Gastrocnemius medialis (tissue), 4 donors: ENCODE measurements at regions not wholly inside any gene's neighbourhood (a gene's known extent, or its start where the extent isn't known, plus 50 kb on each side); places are given as distances from the start of the nearest gene placed in this dataset.

Source experiments
- POLR2A ChIP-seq, 2 donors: fragments of 450-650 bp; IDR thresholded peaks; one replicate each; pipeline ENCODE4 v1.6.1; 2017; ENCODE audit warnings: antibody characterized with exemption in 2 of 2, mild to moderate bottlenecking in 2 of 2, moderate library complexity in 2 of 2
- TF ChIP-seq, protein P1 (sequence below), 5 experiments: fragments of 450-650 bp in 3 of 5; fragments of 200-600 bp in 2 of 5; sonication (generic) in 2 of 5; IDR thresholded peaks in 4 of 5; conservative IDR thresholded peaks in 1 of 5; 1 replicate in 4 of 5; 2 replicates in 1 of 5; pipeline ENCODE4 v1.5.1; 2016 to 2019; ENCODE audit warnings: antibody characterized with exemption in 5 of 5, mild to moderate bottlenecking in 3 of 5, moderate library complexity in 3 of 5

- TF ChIP-seq POLR2A (IDR thresholded peaks at IDR 0.05), result no peak
- TF ChIP-seq, protein P1, sequence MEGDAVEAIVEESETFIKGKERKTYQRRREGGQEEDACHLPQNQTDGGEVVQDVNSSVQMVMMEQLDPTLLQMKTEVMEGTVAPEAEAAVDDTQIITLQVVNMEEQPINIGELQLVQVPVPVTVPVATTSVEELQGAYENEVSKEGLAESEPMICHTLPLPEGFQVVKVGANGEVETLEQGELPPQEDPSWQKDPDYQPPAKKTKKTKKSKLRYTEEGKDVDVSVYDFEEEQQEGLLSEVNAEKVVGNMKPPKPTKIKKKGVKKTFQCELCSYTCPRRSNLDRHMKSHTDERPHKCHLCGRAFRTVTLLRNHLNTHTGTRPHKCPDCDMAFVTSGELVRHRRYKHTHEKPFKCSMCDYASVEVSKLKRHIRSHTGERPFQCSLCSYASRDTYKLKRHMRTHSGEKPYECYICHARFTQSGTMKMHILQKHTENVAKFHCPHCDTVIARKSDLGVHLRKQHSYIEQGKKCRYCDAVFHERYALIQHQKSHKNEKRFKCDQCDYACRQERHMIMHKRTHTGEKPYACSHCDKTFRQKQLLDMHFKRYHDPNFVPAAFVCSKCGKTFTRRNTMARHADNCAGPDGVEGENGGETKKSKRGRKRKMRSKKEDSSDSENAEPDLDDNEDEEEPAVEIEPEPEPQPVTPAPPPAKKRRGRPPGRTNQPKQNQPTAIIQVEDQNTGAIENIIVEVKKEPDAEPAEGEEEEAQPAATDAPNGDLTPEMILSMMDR (IDR thresholded peaks at IDR 0.05 in 4 of 5, conservative IDR thresholded peaks at IDR 0.05 in 1 of 5), result no peak
These were observed 596.1 kb downstream of the IRX1 start for GRCh38 chr5:4191703-4192102.
